ENCODE measurements at regions not wholly inside any gene's neighbourhood (a gene's known extent, or its start where the extent isn't known, plus 50 kb on each side); places are given as distances from the start of the nearest gene placed in this dataset.

- no peaks in the 10 kb centered on the region for H3K4me1 ChIP-seq (ENCODE audit: control insufficient read depth, low read depth, low read length)
- H3K4me2 ChIP-seq (ENCODE audit: low read length), result no peak overlapping the region
- no peaks in the 10 kb centered on the region for H3K79me1 ChIP-seq (ENCODE audit: low read length)
- H3K9ac ChIP-seq (ENCODE audit: low read length), result no peak overlapping the region
- H3K27ac ChIP-seq (ENCODE audit: low read depth, low read length), result no peak overlapping the region
- H3K56ac ChIP-seq (ENCODE audit: low read length), result no peak overlapping the region
- H3K79me2 ChIP-seq (ENCODE audit: control insufficient read depth, insufficient read depth, low read length), result no peaks in the 10 kb centered on the region
- H3K18ac ChIP-seq (ENCODE audit: low read length), result no peak overlapping the region
- H2AK5ac ChIP-seq (ENCODE audit: low read length), result no peak overlapping the region
- H4K8ac ChIP-seq (ENCODE audit: low read depth, low read length), result no peak overlapping the region
- no peak for DNase-seq
- H2BK15ac ChIP-seq (replicated peaks; ENCODE audit: low read depth), result no peak overlapping the region
- no peak overlapping the region for H2BK5ac ChIP-seq (ENCODE audit: low read length)
- WGBS (ENCODE audit: extremely low coverage, insufficient coverage, low lambda C conversion rate), result no CpG with 5 or more reads among the region's 1 CpG
- no peak overlapping the region for H3K4me3 ChIP-seq (ENCODE audit: low read length)
- H3K36me3 ChIP-seq (ENCODE audit: control insufficient read depth, insufficient read depth, low read length), result no peaks in the 10 kb centered on the region
- no peak overlapping the region for H4K5ac ChIP-seq (ENCODE audit: low read length)
- no peak overlapping the region for H3K23ac ChIP-seq (ENCODE audit: low read length)
- no peak overlapping the region for H2BK120ac ChIP-seq (ENCODE audit: low read depth, low read length)
- no peak overlapping the region for H3K4ac ChIP-seq (ENCODE audit: low read depth, low read length)
- H3K27me3 ChIP-seq (ENCODE audit: insufficient read depth, low read length, poor library complexity), result no peaks in the 10 kb centered on the region
Measured at GRCh38 chr10:120997313-120997712, 146.2 kb downstream of the WDR11 start.

GRCh38 chr10:120997756-120998155 is 146.6 kb downstream of the WDR11 start:
- no CpG with 5 or more reads among the region's 3 CpGs for WGBS (ENCODE audit: extremely low coverage, insufficient coverage, low lambda C conversion rate)
- no peak for DNase-seq
- no peak overlapping the region for H2BK5ac ChIP-seq (ENCODE audit: low read length)
- H2BK15ac ChIP-seq (replicated peaks; ENCODE audit: low read depth), result no peak overlapping the region
- H3K18ac ChIP-seq (ENCODE audit: low read length), result no peak overlapping the region
- H4K5ac ChIP-seq (ENCODE audit: low read length), result no peak overlapping the region
- no peaks in the 10 kb centered on the region for H3K36me3 ChIP-seq (ENCODE audit: control insufficient read depth, insufficient read depth, low read length)
- H3K9ac ChIP-seq (ENCODE audit: low read length), result no peak overlapping the region
- no peak overlapping the region for H4K8ac ChIP-seq (ENCODE audit: low read depth, low read length)
- no peak overlapping the region for H3K4me2 ChIP-seq (ENCODE audit: low read length)
- no peak overlapping the region for H3K27ac ChIP-seq (ENCODE audit: low read depth, low read length)
- no peak overlapping the region for H3K4me3 ChIP-seq (ENCODE audit: low read length)
- H3K27me3 ChIP-seq (ENCODE audit: insufficient read depth, low read length, poor library complexity), result no peaks in the 10 kb centered on the region
- no peak overlapping the region for H3K23ac ChIP-seq (ENCODE audit: low read length)
- H2AK5ac ChIP-seq (ENCODE audit: low read length), result no peak overlapping the region
- H3K4me1 ChIP-seq (ENCODE audit: control insufficient read depth, low read depth, low read length), result peaks cover 2% of the 10 kb centered on the region
- no peaks in the 10 kb centered on the region for H3K79me2 ChIP-seq (ENCODE audit: control insufficient read depth, insufficient read depth, low read length)
- no peak overlapping the region for H3K4ac ChIP-seq (ENCODE audit: low read depth, low read length)
- H2BK120ac ChIP-seq (ENCODE audit: low read depth, low read length), result no peak overlapping the region
- H3K79me1 ChIP-seq (ENCODE audit: low read length), result no peaks in the 10 kb centered on the region
- no peak overlapping the region for H3K56ac ChIP-seq (ENCODE audit: low read length)

DNA sequence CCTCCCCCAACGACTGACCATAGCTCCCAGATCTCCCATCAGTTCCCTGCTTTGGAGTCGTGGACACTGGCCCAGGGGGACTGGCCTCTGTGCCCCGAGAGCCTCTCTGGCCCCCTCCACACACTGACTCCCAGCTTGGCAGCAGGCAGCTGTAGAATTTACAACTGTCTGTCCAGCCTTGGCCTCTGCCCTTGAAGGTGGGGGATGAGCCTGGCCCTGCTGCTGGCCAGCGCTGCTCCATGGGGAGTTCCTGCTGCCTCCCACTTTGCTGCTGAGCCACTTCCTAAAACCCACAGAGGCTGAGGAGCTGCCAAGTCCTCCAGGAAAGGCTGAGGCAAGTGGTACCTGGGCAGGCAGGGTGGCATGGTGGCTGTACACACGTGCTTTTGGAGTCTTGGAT is 147.1 kb downstream of the WDR11 start:
- Histone ChIP-seq H2AK5ac (ENCODE audit: low read length) (no peak overlapping the region), H3K9ac (ENCODE audit: low read length) (no peak overlapping the region), H3K56ac (ENCODE audit: low read length) (no peak overlapping the region), H3K79me1 (ENCODE audit: low read length) (no peaks in the 10 kb centered on the region), H3K4me3 (ENCODE audit: low read length) (no peak overlapping the region), H4K8ac (ENCODE audit: low read depth, low read length) (no peak overlapping the region), H2BK15ac (replicated peaks; ENCODE audit: low read depth) (no peak overlapping the region), H3K23ac (ENCODE audit: low read length) (no peak overlapping the region), H3K36me3 (ENCODE audit: control insufficient read depth, insufficient read depth, low read length) (no peaks in the 10 kb centered on the region), H3K79me2 (ENCODE audit: control insufficient read depth, insufficient read depth, low read length) (no peaks in the 10 kb centered on the region), H3K4me1 (ENCODE audit: control insufficient read depth, low read depth, low read length) (peaks cover 2% of the 10 kb centered on the region), H2BK120ac (ENCODE audit: low read depth, low read length) (no peak overlapping the region), H3K4me2 (ENCODE audit: low read length) (no peak overlapping the region), H2BK5ac (ENCODE audit: low read length) (no peak overlapping the region), H3K18ac (ENCODE audit: low read length) (no peak overlapping the region), H4K5ac (ENCODE audit: low read length) (no peak overlapping the region), H3K27me3 (ENCODE audit: insufficient read depth, low read length, poor library complexity) (no peaks in the 10 kb centered on the region), H3K27ac (ENCODE audit: low read depth, low read length) (no peak overlapping the region), H3K4ac (ENCODE audit: low read depth, low read length) (no peak overlapping the region)
- DNase-seq, result no peak
- no CpG with 5 or more reads among the region's 5 CpGs for WGBS (ENCODE audit: extremely low coverage, insufficient coverage, low lambda C conversion rate)

DNA sequence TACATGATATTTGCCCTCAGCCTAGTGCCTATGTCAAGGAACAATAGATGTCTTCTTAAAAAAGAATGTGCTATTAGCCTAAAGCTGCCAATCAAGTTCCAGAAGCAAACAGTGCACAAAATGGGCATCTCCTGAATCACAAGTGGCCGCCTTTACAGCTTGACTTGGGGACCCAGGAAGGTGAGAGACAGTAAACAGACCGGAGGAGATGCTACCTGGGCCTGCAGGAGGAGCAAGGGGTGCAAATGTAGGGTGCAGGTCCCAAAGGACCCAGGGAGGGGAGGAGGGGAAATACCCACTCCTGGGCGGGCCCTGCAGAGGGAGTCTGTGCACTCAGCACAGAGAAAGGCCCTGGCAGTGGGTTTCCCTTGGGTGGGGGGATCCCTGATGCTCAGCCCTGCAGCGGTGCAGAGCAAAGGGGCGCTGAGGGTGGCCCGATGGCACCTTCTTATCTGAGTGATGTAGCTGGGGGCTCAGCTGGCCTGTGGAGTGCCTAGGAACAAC is 147.7 kb downstream of the WDR11 start:
- no peak for DNase-seq
- H2AK5ac ChIP-seq (ENCODE audit: low read length), result no peak overlapping the region
- H4K5ac ChIP-seq (ENCODE audit: low read length), result no peak overlapping the region
- no peak overlapping the region for H3K4ac ChIP-seq (ENCODE audit: low read depth, low read length)
- H2BK120ac ChIP-seq (ENCODE audit: low read depth, low read length), result no peak overlapping the region
- no peak overlapping the region for H3K27ac ChIP-seq (ENCODE audit: low read depth, low read length)
- no peak overlapping the region for H3K18ac ChIP-seq (ENCODE audit: low read length)
- no CpG with 5 or more reads among the region's 6 CpGs for WGBS (ENCODE audit: extremely low coverage, insufficient coverage, low lambda C conversion rate)
- H3K27me3 ChIP-seq (ENCODE audit: insufficient read depth, low read length, poor library complexity), result no peaks in the 10 kb centered on the region
- H3K23ac ChIP-seq (ENCODE audit: low read length), result no peak overlapping the region
- H3K79me1 ChIP-seq (ENCODE audit: low read length), result no peaks in the 10 kb centered on the region
- H2BK15ac ChIP-seq (replicated peaks; ENCODE audit: low read depth), result no peak overlapping the region
- no peaks in the 10 kb centered on the region for H3K36me3 ChIP-seq (ENCODE audit: control insufficient read depth, insufficient read depth, low read length)
- no peak overlapping the region for H4K8ac ChIP-seq (ENCODE audit: low read depth, low read length)
- H3K4me2 ChIP-seq (ENCODE audit: low read length), result no peak overlapping the region
- no peak overlapping the region for H3K4me3 ChIP-seq (ENCODE audit: low read length)
- no peak overlapping the region for H3K9ac ChIP-seq (ENCODE audit: low read length)
- H3K79me2 ChIP-seq (ENCODE audit: control insufficient read depth, insufficient read depth, low read length), result no peaks in the 10 kb centered on the region
- H3K4me1 ChIP-seq (ENCODE audit: control insufficient read depth, low read depth, low read length), result peaks cover 2% of the 10 kb centered on the region
- H2BK5ac ChIP-seq (ENCODE audit: low read length), result no peak overlapping the region
- H3K56ac ChIP-seq (ENCODE audit: low read length), result no peak overlapping the region

GRCh38 chr10:120999868-121000267 is 148.7 kb downstream of the WDR11 start:
- Histone ChIP-seq H3K4me3 (ENCODE audit: low read length) (no peak overlapping the region), H4K8ac (ENCODE audit: low read depth, low read length) (no peak overlapping the region), H3K18ac (ENCODE audit: low read length) (no peak overlapping the region), H3K4me1 (ENCODE audit: control insufficient read depth, low read depth, low read length) (peaks cover 2% of the 10 kb centered on the region), H3K4ac (ENCODE audit: low read depth, low read length) (no peak overlapping the region), H3K79me1 (ENCODE audit: low read length) (no peaks in the 10 kb centered on the region), H3K9ac (ENCODE audit: low read length) (no peak overlapping the region), H4K5ac (ENCODE audit: low read length) (no peak overlapping the region), H3K27ac (ENCODE audit: low read depth, low read length) (no peak overlapping the region), H3K23ac (ENCODE audit: low read length) (no peak overlapping the region), H3K36me3 (ENCODE audit: control insufficient read depth, insufficient read depth, low read length) (no peaks in the 10 kb centered on the region), H2BK5ac (ENCODE audit: low read length) (no peak overlapping the region), H3K56ac (ENCODE audit: low read length) (no peak overlapping the region), H3K4me2 (ENCODE audit: low read length) (no peak overlapping the region), H3K79me2 (ENCODE audit: control insufficient read depth, insufficient read depth, low read length) (no peaks in the 10 kb centered on the region), H2BK120ac (ENCODE audit: low read depth, low read length) (no peak overlapping the region), H2BK15ac (replicated peaks; ENCODE audit: low read depth) (no peak overlapping the region), H3K27me3 (ENCODE audit: insufficient read depth, low read length, poor library complexity) (no peaks in the 10 kb centered on the region), H2AK5ac (ENCODE audit: low read length) (no peak overlapping the region)
- WGBS (ENCODE audit: extremely low coverage, insufficient coverage, low lambda C conversion rate), result no CpG with 5 or more reads among the region's 6 CpGs
- no peak for DNase-seq

DNA sequence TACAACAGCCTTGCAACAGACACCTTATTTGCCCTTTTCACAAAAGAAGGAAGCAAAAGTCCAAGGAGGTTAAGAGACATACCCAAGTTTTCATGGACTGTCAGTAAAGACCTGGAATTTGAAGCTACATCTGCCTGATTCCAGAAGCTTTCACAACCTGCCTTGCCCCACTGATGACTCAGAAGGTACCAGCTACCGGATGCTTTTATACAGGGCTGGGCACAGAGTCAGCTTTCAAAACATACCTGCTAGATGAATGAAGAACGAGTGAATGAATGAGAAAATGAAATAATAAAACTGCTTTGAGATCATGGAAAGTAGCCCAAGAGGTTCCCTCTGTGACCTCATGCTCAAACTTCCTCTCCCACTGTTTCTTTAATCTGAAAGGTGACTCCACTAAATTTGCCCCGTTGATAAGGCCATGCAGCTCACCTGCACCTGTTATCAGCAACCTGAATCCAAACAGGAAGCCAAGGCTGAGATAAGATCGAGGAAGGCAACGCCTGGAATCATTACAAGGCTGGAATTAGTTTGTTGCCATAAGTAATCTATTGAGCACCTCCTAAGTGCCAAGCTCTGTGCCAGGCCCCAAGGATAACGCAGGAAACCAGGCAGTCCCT is 151.5 kb downstream of the WDR11 start:
- Histone ChIP-seq H3K23ac (ENCODE audit: low read length) (no peak overlapping the region), H3K4me3 (ENCODE audit: low read length) (no peak overlapping the region), H2BK15ac (replicated peaks; ENCODE audit: low read depth) (no peak overlapping the region), H2BK120ac (ENCODE audit: low read depth, low read length) (no peak overlapping the region), H3K18ac (ENCODE audit: low read length) (no peak overlapping the region), H3K36me3 (ENCODE audit: control insufficient read depth, insufficient read depth, low read length) (no peaks in the 10 kb centered on the region), H3K4ac (ENCODE audit: low read depth, low read length) (no peak overlapping the region), H2AK5ac (ENCODE audit: low read length) (no peak overlapping the region), H4K8ac (ENCODE audit: low read depth, low read length) (no peak overlapping the region), H3K4me2 (ENCODE audit: low read length) (no peak overlapping the region), H3K56ac (ENCODE audit: low read length) (no peak overlapping the region), H4K5ac (ENCODE audit: low read length) (no peak overlapping the region), H3K9ac (ENCODE audit: low read length) (no peak overlapping the region), H3K27me3 (ENCODE audit: insufficient read depth, low read length, poor library complexity) (no peaks in the 10 kb centered on the region), H3K4me1 (ENCODE audit: control insufficient read depth, low read depth, low read length) (peaks cover 2% of the 10 kb centered on the region), H3K79me1 (ENCODE audit: low read length) (no peaks in the 10 kb centered on the region), H2BK5ac (ENCODE audit: low read length) (no peak overlapping the region), H3K27ac (ENCODE audit: low read depth, low read length) (no peak overlapping the region), H3K79me2 (ENCODE audit: control insufficient read depth, insufficient read depth, low read length) (no peaks in the 10 kb centered on the region)
- peak; percentile 63 for DNase-seq
- WGBS (ENCODE audit: extremely low coverage, insufficient coverage, low lambda C conversion rate), result no CpG with 5 or more reads among the region's 6 CpGs
